Heart right ventricle (tissue), 16 donors: ENCODE measurements at regions not wholly inside any gene's neighbourhood (a gene's known extent, or its start where the extent isn't known, plus 50 kb on each side); places are given as distances from the start of the nearest gene placed in this dataset.

ENCODE experiments used
- ATAC-seq, 8 donors: fragments of 200-7000 bp; cut with Tn5 transposase; one replicate each; pipeline ENCODE4 v1.9.1; 2020; ENCODE audit warnings: mild to moderate bottlenecking in 8 of 8, moderate library complexity in 8 of 8, moderate number of reproducible peaks in 1 of 8
- DNase-seq, 2 donors: peaks; one replicate each; pipeline ENCODE4 v3.0.0-alpha.2; 2020
- H3K27ac ChIP-seq, 10 donors: fragments of 200-600 bp; sonication (generic) in 2 of 10; one replicate each; pipeline versions ENCODE4 v1.5.0 to v1.8.0; 2020 to 2022; ENCODE audit warnings: mild to moderate bottlenecking in 3 of 10
- H3K27me3 ChIP-seq, 7 donors: fragments of 200-600 bp; one replicate each; pipeline ENCODE4 v1.8.0; 2021 to 2022; ENCODE audit warnings: mild to moderate bottlenecking in 2 of 7
- H3K36me3 ChIP-seq, 9 donors: fragments of 200-600 bp; sonication (generic) in 1 of 9; one replicate each; pipeline versions ENCODE4 v1.5.0 to v1.8.0; 2020 to 2022; ENCODE audit warnings: mild to moderate bottlenecking in 2 of 9
- H3K4me1 ChIP-seq, 9 donors: fragments of 200-600 bp; sonication (generic) in 1 of 9; one replicate each; pipeline versions ENCODE4 v1.5.0 to v1.8.0; 2020 to 2022; ENCODE audit warnings: mild to moderate bottlenecking in 4 of 9
- H3K4me3 ChIP-seq, 10 donors: fragments of 200-600 bp; sonication (generic) in 2 of 10; one replicate each; pipeline versions ENCODE4 v1.5.0 to v1.8.0; 2020 to 2022; ENCODE audit warnings: mild to moderate bottlenecking in 7 of 10, moderate library complexity in 2 of 10
- H3K9me3 ChIP-seq, 11 donors: fragments of 200-600 bp in 10 of 11; sonication (generic) in 2 of 11; one replicate each; pipeline versions ENCODE4 v1.5.0 to v1.8.0; 2013 to 2022; ENCODE audit warnings: mild to moderate bottlenecking in 2 of 11, control low read depth in 1 of 11, moderate library complexity in 1 of 11
- WGBS, 2 donors: extraction: QIAGEN DNeasy Blood & Tissue Kit; methylation state at CpG; one replicate each; pipeline ENCODE4 v1.1.7; 2013; ENCODE audit warnings: inconsistent platforms in 1 of 2; 5-methylcytosine and 5-hydroxymethylcytosine counted together
- intact Hi-C, 10 donors: fragments of 100-400 bp; cut with DNase I; formaldehyde crosslinking; loops; one replicate each; pipeline versions ENCODE4 v1.11.1 to v1.14.2; 2022
- TF ChIP-seq, protein P1 (sequence below), 9 donors: fragments of 200-600 bp; sonication (generic) in 2 of 9; IDR thresholded peaks; one replicate each; pipeline versions ENCODE4 v1.5.0 to v1.8.0; 2021 to 2022; ENCODE audit warnings: antibody characterized with exemption in 9 of 9, mild to moderate bottlenecking in 5 of 9, moderate library complexity in 1 of 9
- donor health status: Arrhythmogenic right ventricular cardiomyopathy.
- donor health status: ischemic (EF 13 %, LVEDD 7.1; RV severe dilation, severe dysfunction).
- donor health status: healthy with polysubstance abuse.
- donor health status: DM: no; HTN: yes; CAD: no.
- donor health status: DM: no; HTN: no; CAD: no.
- donor health status: ischemic (EF 25% LVEDD 6.9; RV normal size, moderate dysfunction).
- donor health status: ischemic (EF 25% LVEDD 5.7; RV mildly dilated, moderate dysfunction).
- donor health status: healthy.
- donor health status: DM: yes; HTN: yes; CAD: no.
- donor health status: Ischemic cardiomyopathy.
- donor health status: ischemic (EF 35%, LVEDD 5.7; RV mildly dilated, moderate dysfunction).
- donor health status: nonischemic (EF 11% LVEDD 7.7; RV severe dilation, severe dysfunction).
- donor health status: DM: yes; HTN: yes; CAD: no.
- donor health status: PGD.
- donor health status: ischemic (EF 29% LVEDD 5.4; RV normal size, mild dysfunction).
- donor health status: nonischemic (EF 23%, LVEDD 6.1; RV moderate dilation, normal function).

DNA sequence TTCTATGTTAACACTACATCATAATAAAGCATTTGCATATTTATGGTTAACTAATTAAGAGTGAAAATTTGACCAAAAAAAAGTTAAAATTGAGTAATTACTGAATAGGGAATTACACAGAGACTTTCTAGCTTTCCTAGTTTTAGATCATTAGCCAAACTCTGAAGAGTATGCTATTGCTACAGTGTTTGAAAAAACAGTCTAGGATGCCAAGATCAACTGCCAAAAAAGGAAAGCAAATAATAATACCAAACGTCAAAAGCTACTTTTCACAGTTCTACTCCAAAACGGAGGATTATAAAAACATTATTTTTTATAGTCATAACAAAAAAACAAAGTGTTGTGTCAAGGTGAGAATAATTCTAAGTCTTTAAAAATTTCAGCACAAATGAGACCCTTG, 359.8 kb upstream of the CTSO start:
- no peaks in the 10 kb centered on the region for H3K27me3 ChIP-seq
- intact Hi-C loops, result no loop called here
- TF ChIP-seq, protein P1, sequence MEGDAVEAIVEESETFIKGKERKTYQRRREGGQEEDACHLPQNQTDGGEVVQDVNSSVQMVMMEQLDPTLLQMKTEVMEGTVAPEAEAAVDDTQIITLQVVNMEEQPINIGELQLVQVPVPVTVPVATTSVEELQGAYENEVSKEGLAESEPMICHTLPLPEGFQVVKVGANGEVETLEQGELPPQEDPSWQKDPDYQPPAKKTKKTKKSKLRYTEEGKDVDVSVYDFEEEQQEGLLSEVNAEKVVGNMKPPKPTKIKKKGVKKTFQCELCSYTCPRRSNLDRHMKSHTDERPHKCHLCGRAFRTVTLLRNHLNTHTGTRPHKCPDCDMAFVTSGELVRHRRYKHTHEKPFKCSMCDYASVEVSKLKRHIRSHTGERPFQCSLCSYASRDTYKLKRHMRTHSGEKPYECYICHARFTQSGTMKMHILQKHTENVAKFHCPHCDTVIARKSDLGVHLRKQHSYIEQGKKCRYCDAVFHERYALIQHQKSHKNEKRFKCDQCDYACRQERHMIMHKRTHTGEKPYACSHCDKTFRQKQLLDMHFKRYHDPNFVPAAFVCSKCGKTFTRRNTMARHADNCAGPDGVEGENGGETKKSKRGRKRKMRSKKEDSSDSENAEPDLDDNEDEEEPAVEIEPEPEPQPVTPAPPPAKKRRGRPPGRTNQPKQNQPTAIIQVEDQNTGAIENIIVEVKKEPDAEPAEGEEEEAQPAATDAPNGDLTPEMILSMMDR (IDR thresholded peaks at IDR 0.05), result no peak
- 37 to 48% methylated on average over 2 of the region's 2 CpGs for WGBS, 2 donors
- H3K36me3 ChIP-seq, result no peaks in the 10 kb centered on the region
- H3K4me3 ChIP-seq, result no peak overlapping the region
- peaks cover 0 to 20% (median 0%) of the 10 kb centered on the region in 11 donors for H3K9me3 ChIP-seq
- DNase-seq (no peak), ATAC-seq (no peak)
- H3K27ac ChIP-seq, result no peak overlapping the region
- H3K4me1 ChIP-seq, result no peaks in the 10 kb centered on the region

DNA sequence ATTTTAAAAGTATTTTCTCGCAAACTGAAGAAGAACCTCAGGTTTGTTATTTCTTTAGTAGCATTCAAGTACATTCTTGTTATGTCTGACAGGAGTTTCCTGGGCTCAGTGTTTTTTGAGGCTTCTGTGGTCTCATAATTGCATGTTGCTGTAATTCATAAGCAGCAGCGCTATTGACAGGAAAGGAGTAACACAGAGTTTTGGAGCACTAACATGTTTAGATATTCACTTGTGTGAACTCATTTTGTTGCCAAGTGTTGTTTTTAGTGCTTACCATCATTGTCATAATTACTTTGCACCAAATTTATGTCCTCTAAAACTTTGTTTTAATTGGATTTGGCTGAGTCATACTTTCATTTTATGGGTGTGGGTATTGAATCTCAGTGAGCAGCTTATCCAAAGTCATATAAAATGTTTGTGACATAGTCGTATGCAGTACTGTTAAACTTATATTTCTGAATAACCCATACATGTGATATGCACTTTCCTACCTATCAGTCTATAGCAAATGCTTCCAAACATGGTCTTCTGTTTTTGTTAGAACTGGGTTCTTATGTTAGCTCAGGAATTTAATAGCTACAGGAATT, 358.7 kb upstream of the CTSO start:
- 62 to 70% methylated on average over 3 of the region's 3 CpGs for WGBS, 2 donors
- Histone ChIP-seq H3K4me3 (no peak overlapping the region), H3K36me3 (no peaks in the 10 kb centered on the region), H3K9me3 (peaks cover 0 to 14% (median 0%) of the 10 kb centered on the region in 11 donors), H3K27me3 (no peaks in the 10 kb centered on the region), H3K4me1 (no peaks in the 10 kb centered on the region), H3K27ac (no peak overlapping the region)
- no peak for ATAC-seq
- DNase-seq, result no peak
- TF ChIP-seq, protein P1 (IDR thresholded peaks at IDR 0.05), result no peak
- intact Hi-C loops, result no loop called here

GRCh38 chr4:156309031-156309430, 355.4 kb upstream of the CTSO start:
- Histone ChIP-seq H3K4me3 (no peak overlapping the region), H3K27me3 (no peaks in the 10 kb centered on the region), H3K4me1 (no peaks in the 10 kb centered on the region), H3K36me3 (no peaks in the 10 kb centered on the region), H3K9me3 (no peaks in the 10 kb centered on the region), H3K27ac (no peak overlapping the region)
- TF ChIP-seq, protein P1 (IDR thresholded peaks at IDR 0.05), result no peak
- DNase-seq (no peak), ATAC-seq (no peak)
- intact Hi-C loops, result no loop called here

DNA sequence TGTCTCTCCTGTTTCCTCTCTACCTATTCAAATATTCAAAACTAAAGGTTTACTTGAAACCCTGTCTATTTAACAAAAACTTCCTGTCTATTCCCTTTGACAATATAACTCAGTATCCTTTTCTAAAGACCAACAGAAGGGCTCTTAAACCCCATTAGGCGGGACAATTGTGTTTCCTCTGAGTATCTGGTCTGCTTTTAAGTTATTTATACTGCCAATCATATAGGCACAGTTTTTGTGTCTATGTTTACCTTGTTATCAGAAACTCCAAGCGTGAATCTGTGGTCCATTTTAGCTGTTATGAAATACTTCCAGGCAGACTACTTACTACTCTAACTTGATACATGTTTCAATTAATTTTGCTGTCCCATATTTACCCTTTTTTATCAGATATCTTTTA, 350.0 kb upstream of the CTSO start:
- no peak for ATAC-seq
- TF ChIP-seq, protein P1 (IDR thresholded peaks at IDR 0.05), result no peak

More for the DNA sequence above, 350.0 kb upstream of the CTSO start:
- 79 to 83% methylated on average over 2 of the region's 2 CpGs for WGBS, 2 donors
- Histone ChIP-seq H3K27ac (no peak overlapping the region), H3K36me3 (no peaks in the 10 kb centered on the region), H3K4me3 (no peak overlapping the region), H3K27me3 (no peaks in the 10 kb centered on the region), H3K9me3 (no peaks in the 10 kb centered on the region), H3K4me1 (peaks cover 0 to 2% (median 0%) of the 10 kb centered on the region in 9 donors)
- DNase-seq, result no peak
- intact Hi-C loops, result no loop called here
